Heart left ventricle (tissue), 13 donors: ENCODE measurements at regions not wholly inside any gene's neighbourhood (a gene's known extent, or its start where the extent isn't known, plus 50 kb on each side); places are given as distances from the start of the nearest gene placed in this dataset.

Experiments used
- CTCF ChIP-seq, 12 donors: fragments of 200-600 bp; sonication (generic) in 4 of 12; IDR thresholded peaks; one replicate each; pipeline versions ENCODE4 v1.5.0 to v1.8.0; 2018 to 2022; ENCODE audit warnings: antibody characterized with exemption in 12 of 12, mild to moderate bottlenecking in 5 of 12
- POLR2A ChIP-seq, 2 donors: fragments of 450-650 bp; IDR thresholded peaks; one replicate each; pipeline ENCODE4 v1.6.1; 2017; ENCODE audit warnings: antibody characterized with exemption in 2 of 2, mild to moderate bottlenecking in 2 of 2, moderate library complexity in 2 of 2
- donor health status: ischemic (EF 13 %, LVEDD 7.1; RV severe dilation, severe dysfunction).
- donor health status: DM: no; HTN: yes; CAD: no.
- donor health status: DM: no; HTN: no; CAD: no.
- donor health status: ischemic (EF 25% LVEDD 6.9; RV normal size, moderate dysfunction).
- donor health status: ischemic (EF 25% LVEDD 5.7; RV mildly dilated, moderate dysfunction).
- donor health status: ischemic (EF 35%, LVEDD 5.7; RV mildly dilated, moderate dysfunction).
- donor health status: nonischemic (EF 11% LVEDD 7.7; RV severe dilation, severe dysfunction).
- donor health status: DM: yes; HTN: yes; CAD: no.
- donor health status: PGD.
- donor health status: ischemic (EF 29% LVEDD 5.4; RV normal size, mild dysfunction).
- donor health status: nonischemic (EF 23%, LVEDD 6.1; RV moderate dilation, normal function).

GRCh38 chr2:180513389-180513788 lies 467.0 kb upstream of the UBE2E3 start:
- no peak for TF ChIP-seq POLR2A (IDR thresholded peaks at IDR 0.05)
- no peak for TF ChIP-seq CTCF (IDR thresholded peaks at IDR 0.05)
